ENCODE measurements at regions not wholly inside any gene's neighbourhood (a gene's known extent, or its start where the extent isn't known, plus 50 kb on each side); places are given as distances from the start of the nearest gene placed in this dataset.

DNA sequence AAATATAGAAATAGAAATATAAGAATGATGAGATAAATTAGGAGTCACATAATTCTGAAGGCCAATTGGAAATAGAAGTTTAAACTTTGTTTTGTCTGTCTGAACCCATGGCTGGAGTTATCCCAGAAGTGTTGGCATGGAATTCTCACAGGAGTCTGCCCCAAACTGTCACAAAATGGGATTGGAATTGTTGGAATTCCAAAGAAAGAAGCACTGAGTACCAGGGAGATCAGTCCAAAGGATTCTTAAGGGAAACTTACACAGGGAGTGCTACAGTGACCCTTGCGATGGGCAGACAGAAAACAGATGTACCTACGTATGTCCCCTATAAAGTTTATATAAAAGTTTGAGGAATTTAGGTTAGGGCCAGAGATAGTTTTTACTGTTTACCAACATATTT, 1607.7 kb downstream of the ARAP2 start:
- TF ChIP-seq, protein P1, sequence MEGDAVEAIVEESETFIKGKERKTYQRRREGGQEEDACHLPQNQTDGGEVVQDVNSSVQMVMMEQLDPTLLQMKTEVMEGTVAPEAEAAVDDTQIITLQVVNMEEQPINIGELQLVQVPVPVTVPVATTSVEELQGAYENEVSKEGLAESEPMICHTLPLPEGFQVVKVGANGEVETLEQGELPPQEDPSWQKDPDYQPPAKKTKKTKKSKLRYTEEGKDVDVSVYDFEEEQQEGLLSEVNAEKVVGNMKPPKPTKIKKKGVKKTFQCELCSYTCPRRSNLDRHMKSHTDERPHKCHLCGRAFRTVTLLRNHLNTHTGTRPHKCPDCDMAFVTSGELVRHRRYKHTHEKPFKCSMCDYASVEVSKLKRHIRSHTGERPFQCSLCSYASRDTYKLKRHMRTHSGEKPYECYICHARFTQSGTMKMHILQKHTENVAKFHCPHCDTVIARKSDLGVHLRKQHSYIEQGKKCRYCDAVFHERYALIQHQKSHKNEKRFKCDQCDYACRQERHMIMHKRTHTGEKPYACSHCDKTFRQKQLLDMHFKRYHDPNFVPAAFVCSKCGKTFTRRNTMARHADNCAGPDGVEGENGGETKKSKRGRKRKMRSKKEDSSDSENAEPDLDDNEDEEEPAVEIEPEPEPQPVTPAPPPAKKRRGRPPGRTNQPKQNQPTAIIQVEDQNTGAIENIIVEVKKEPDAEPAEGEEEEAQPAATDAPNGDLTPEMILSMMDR (IDR thresholded peaks at IDR 0.05; ENCODE audit: insufficient read depth, low read length, poor library complexity, severe bottlenecking): no peak

GRCh38 chr4:34643476-34643875, 1600.8 kb downstream of the ARAP2 start:
- H3K27me3 ChIP-seq (ENCODE audit: control insufficient read depth, insufficient read depth, low read length): no peaks in the 10 kb centered on the region
- no peak for DNase-seq (ENCODE audit: low read depth)
- TF ChIP-seq, protein P1 (IDR thresholded peaks at IDR 0.05; ENCODE audit: insufficient read depth, low read length, poor library complexity, severe bottlenecking): no peak
- no peaks in the 10 kb centered on the region for H3K36me3 ChIP-seq (ENCODE audit: control insufficient read depth, insufficient read depth, low read length)
- H3K4me3 ChIP-seq (ENCODE audit: low read depth, low read length): no peak overlapping the region

More for the DNA sequence above, 1607.7 kb downstream of the ARAP2 start:
- Histone ChIP-seq H3K27me3 (ENCODE audit: control insufficient read depth, insufficient read depth, low read length) (no peaks in the 10 kb centered on the region), H3K36me3 (ENCODE audit: control insufficient read depth, insufficient read depth, low read length) (no peaks in the 10 kb centered on the region), H3K4me3 (ENCODE audit: low read depth, low read length) (no peak overlapping the region)
- DNase-seq (ENCODE audit: low read depth): no peak

- no peak for DNase-seq (ENCODE audit: low read depth)
- TF ChIP-seq, protein P1 (IDR thresholded peaks at IDR 0.05; ENCODE audit: insufficient read depth, low read length, poor library complexity, severe bottlenecking): no peak
- no peaks in the 10 kb centered on the region for H3K36me3 ChIP-seq (ENCODE audit: control insufficient read depth, insufficient read depth, low read length)
- no peak overlapping the region for H3K4me3 ChIP-seq (ENCODE audit: low read depth, low read length)
- no peaks in the 10 kb centered on the region for H3K27me3 ChIP-seq (ENCODE audit: control insufficient read depth, insufficient read depth, low read length)
Observed at GRCh38 chr4:34644579-34645115, 1599.7 kb downstream of the ARAP2 start.

GRCh38 chr4:34649716-34650115, 1594.6 kb downstream of the ARAP2 start:
- H3K27me3 ChIP-seq (ENCODE audit: control insufficient read depth, insufficient read depth, low read length): no peaks in the 10 kb centered on the region
- H3K4me3 ChIP-seq (ENCODE audit: low read depth, low read length): no peak overlapping the region
- TF ChIP-seq, protein P1 (IDR thresholded peaks at IDR 0.05; ENCODE audit: insufficient read depth, low read length, poor library complexity, severe bottlenecking): no peak
- no peak for DNase-seq (ENCODE audit: low read depth)
- no peaks in the 10 kb centered on the region for H3K36me3 ChIP-seq (ENCODE audit: control insufficient read depth, insufficient read depth, low read length)

- Histone ChIP-seq H3K36me3 (ENCODE audit: control insufficient read depth, insufficient read depth, low read length) (no peaks in the 10 kb centered on the region), H3K27me3 (ENCODE audit: control insufficient read depth, insufficient read depth, low read length) (no peaks in the 10 kb centered on the region), H3K4me3 (ENCODE audit: low read depth, low read length) (no peak overlapping the region)
- TF ChIP-seq, protein P1 (IDR thresholded peaks at IDR 0.05; ENCODE audit: insufficient read depth, low read length, poor library complexity, severe bottlenecking): no peak
- DNase-seq (ENCODE audit: low read depth): no peak
Observed at GRCh38 chr4:34664051-34664450, 1580.3 kb downstream of the ARAP2 start.

GRCh38 chr4:34676400-34676799, 1567.9 kb downstream of the ARAP2 start:
- H3K36me3 ChIP-seq (ENCODE audit: control insufficient read depth, insufficient read depth, low read length): no peaks in the 10 kb centered on the region
- H3K27me3 ChIP-seq (ENCODE audit: control insufficient read depth, insufficient read depth, low read length): no peaks in the 10 kb centered on the region
- DNase-seq (ENCODE audit: low read depth): no peak
- no peak overlapping the region for H3K4me3 ChIP-seq (ENCODE audit: low read depth, low read length)
- TF ChIP-seq, protein P1 (IDR thresholded peaks at IDR 0.05; ENCODE audit: insufficient read depth, low read length, poor library complexity, severe bottlenecking): no peak

All from kidney epithelial cell (primary cell).